Embryonic facial prominence (tissue), 1 donor: ENCODE measurements at regions not wholly inside any gene's neighbourhood (a gene's known extent, or its start where the extent isn't known, plus 50 kb on each side); places are given as distances from the start of the nearest gene placed in this dataset.

Experiments
- DNase-seq: peaks from one replicate; pipeline ENCODE4 v3.0.0-alpha.2; 2016; ENCODE audit errors: extremely low spot score

DNA sequence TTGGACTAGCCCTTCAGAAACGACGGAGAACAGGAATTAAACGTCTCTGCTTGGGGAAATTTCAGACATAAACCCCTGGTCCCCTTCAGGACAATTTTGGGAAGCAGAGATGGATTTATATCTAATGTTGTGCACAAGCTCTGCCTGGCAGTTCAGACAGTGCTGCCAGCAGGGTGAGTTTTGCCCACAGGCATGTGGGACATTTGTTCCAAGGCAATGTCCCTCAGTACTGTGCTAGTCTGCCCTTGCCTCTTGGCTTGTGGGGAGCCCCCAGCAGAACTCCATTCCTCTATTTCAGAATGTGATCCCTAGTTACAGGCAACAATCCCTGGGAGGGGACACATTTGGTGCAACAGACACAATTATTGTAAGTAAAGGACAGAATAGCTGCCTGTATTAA is 76.5 kb upstream of the GPR12 start:
- no peak for DNase-seq

DNA sequence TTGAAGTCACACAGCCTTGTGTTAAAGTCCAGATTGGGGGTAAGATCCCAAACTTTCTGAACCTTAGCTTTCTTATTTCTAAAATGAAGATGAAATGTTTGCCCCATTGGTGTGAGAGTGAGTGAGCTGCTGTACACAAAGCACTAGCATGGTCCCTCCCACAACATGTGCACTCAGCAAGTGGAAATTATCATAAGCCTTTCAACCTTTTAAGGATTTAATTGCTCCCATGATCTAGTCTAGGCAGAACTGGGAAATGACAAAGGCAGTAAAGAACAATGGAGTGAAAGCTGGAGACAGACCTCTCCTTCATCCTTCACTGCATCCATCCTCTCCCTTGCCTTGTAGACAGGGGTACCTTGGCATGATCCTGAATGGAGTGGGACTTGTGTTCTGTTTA is 76.0 kb upstream of the GPR12 start:
- no peak for DNase-seq

DNA sequence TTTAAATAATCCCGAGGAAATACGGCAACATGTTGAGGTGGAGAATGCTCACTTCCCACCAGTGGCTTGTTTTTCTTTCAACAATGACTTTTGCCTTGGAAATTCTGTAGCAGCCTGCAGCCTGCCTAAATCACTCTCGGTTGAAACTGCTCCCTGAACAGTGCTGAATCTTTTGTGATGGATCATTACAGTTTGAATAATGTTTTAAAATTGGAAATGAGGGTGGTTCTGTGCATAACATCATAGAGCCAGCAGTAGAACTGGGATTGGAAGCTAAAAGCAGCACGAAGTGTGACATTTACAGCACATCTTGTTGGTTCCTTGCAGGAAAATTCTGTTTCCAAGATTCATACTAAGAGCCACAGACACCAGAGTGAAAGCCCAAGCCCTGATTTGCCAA is 74.1 kb upstream of the GPR12 start:
- DNase-seq = no peak

DNA sequence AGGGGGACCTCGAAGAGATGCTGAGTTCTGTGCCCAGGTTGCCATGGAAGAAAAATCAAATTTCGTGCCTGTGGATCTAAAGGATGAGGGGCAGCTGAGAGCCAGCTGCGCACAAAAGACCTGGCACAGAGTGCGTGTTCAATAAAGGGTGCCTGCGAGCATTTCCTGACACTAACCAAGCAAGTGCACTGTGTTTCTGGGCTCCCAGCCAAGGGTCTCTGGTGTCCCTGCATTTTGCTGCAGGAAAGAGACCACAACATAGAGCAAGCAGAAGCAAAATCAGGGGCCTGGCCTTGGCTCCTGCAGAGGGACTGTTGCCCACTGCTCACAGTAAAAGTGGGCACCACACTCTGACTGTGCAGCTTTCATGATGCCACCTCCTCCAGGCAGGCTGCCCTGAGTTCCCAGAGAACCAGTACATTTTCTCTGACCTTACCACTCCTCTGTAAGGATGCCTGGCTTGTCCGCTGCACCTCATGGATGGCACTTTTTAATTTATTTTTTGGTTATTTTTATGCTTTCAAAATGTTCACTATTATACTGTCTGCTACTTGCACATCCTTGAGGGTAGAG is 70.8 kb upstream of the GPR12 start:
- no peak for DNase-seq

- DNase-seq = no peak
These were observed 69.1 kb upstream of the GPR12 start for GRCh38 chr13:26829716-26830115.

DNA sequence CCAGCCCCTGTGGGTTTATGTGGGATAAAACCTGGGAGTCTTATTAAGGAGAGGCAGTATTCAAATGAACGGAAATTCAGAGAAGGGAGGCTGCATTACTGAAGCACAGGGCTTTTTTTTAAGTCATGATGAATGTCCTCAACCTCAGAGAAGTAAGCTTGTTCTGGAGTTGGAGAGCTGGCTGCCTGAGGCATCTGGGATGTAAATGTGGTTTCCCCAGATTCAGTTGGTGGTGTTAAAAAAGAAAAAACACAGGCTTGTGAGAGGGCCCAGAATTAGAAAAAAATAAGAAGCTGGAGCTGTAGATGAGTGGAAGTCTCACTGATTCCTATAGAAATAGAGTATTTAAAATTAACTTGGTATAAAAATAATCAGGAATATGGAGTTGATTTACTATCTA is 64.0 kb upstream of the GPR12 start:
- DNase-seq = no peak

DNA sequence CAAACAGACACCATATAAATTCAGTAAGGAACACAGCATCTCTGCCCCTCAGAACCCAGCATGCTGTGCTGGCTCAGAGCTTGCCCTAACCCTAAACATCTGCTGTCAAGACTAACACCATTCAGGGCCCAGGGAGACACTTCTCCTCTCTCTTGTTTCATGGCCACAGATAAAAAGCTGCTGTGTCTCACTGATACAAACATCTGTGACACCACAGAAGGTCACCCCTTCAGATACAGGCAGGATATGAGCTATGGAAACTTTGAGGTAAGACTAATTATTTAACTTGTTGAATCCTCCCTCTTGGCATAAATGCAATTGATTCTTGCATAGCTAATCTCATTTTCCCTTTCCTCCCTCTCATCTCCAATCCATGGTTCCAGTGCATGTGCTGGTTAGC is 61.6 kb upstream of the GPR12 start:
- DNase-seq = no peak

- DNase-seq = no peak
These were observed 61.1 kb upstream of the GPR12 start for GRCh38 chr13:26821672-26822071.

GRCh38 chr13:26820871-26821270 is 60.3 kb upstream of the GPR12 start:
- no peak for DNase-seq

- DNase-seq = no peak
These were observed 58.5 kb upstream of the GPR12 start for GRCh38 chr13:26819046-26819445.

- DNase-seq = no peak
These were observed 56.3 kb upstream of the GPR12 start for GRCh38 chr13:26816881-26817280.

- DNase-seq = no peak
These were observed 53.4 kb upstream of the GPR12 start for GRCh38 chr13:26813980-26814348.

DNA sequence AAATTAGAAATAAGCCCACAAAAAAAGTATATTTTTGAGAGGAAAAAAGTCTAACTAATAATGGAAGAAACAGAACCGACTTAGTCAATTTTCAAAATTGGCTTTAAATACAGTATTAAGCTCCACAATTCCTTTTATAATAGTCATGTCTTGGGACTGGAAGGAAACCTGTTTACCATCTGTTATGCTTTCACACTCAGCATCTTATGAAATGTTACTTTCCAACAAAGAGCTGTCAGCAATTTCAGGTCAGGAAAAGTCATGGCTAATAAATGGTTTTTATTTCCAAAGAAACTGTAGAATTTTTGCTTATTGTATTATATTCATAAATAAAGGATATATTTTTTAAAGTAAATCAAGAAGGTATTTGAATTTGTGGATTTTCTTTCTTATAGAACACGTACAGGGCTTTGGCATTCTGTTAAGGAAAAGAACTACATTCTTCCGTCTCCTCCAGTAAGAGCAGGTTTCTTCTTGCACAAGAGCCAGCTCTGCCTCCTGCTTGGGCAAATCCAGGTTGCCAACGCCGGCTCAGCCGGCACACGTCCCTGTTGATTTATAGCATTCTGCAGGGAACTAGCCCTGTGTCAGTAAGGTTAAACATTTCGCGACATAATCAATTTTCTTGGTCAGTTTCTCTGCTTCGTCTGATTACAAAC is 52.9 kb upstream of the GPR12 start:
- no peak for DNase-seq

DNA sequence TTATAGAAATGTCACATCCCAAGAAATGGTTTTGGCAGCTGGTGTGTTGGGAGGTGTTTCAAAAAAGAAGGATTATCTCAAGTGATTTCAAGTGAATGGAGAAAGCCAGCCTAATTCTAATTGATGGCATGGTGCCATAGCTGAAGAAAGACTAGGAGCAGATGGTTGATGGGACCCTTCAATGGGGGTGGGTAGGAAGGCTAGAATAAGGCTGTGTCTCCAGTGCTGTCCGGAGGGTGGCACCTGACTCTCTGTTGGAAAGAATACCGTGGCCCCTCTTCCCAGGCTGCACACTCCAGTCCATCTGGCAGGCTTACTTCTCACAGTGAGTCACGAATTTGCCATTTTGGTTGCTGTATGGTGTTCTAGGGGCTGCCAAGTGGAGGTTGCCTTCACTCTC is 51.0 kb upstream of the GPR12 start:
- DNase-seq = no peak
